Endothelial cell of umbilical vein (primary cell): ENCODE measurements at regions not wholly inside any gene's neighbourhood (a gene's known extent, or its start where the extent isn't known, plus 50 kb on each side); places are given as distances from the start of the nearest gene placed in this dataset.

Experiments
- BruUV-seq: library from RNA; stranded (reverse); fragments of 400-500 nt; replicated peaks from 2 replicates; lab custom pipeline; 2021; lab: Mats Ljungman, UMichigan
- CTCF ChIA-PET: fragments of 300-600, 350-600 bp; sonication (Branson Sonifier 250); formaldehyde crosslinking; loops from one replicate; lab custom pipeline; 2021; ENCODE audit warnings: antibody characterized with exemption, inconsistent platforms; lab: Charles Lee
- POLR2A ChIA-PET: fragments of 300-600, 350-600 bp; sonication (Branson Sonifier 250); formaldehyde crosslinking; loops from one replicate; lab custom pipeline; 2021; ENCODE audit warnings: antibody characterized with exemption, inconsistent platforms; lab: Charles Lee
- DNase-seq: peaks from one replicate; pipeline ENCODE4 v3.0.0-alpha.2; 2011; ENCODE audit warnings: low read depth, low spot score
- FAIRE-seq: peaks from 2 replicates; lab custom pipeline; 2011; peaks lifted over from hg19 to GRCh38; lab: Jason Lieb, UNC
- H2AFZ ChIP-seq: 2 replicates; pipeline ENCODE4 v1.6.0; 2012; ENCODE audit warnings: low read depth, low read length, control low read depth, inconsistent platforms
- H3K27ac ChIP-seq: 2 replicates; pipeline ENCODE4 v1.5.1; 2011; ENCODE audit warnings: low read depth, mild to moderate bottlenecking, control low read depth, low read length, moderate library complexity; ENCODE audit not compliant: insufficient read depth
- H3K27me3 ChIP-seq, 2 experiments: 2 replicates each; pipeline versions ENCODE4 v1.6.0 to v1.6.1; 2011; ENCODE audit warnings: low read length in 2 of 2, mixed read lengths in 1 of 2; ENCODE audit not compliant: control insufficient read depth in 2 of 2, insufficient read depth in 2 of 2
- H3K36me3 ChIP-seq, 2 experiments: 2 replicates in 1 of 2; 3 replicates in 1 of 2; pipeline ENCODE4 v1.5.1; 2011; ENCODE audit warnings: low read length in 2 of 2, mild to moderate bottlenecking in 1 of 2, moderate library complexity in 1 of 2; ENCODE audit not compliant: control insufficient read depth in 2 of 2, insufficient read depth in 2 of 2; ENCODE audit errors: extremely low read depth in 1 of 2
- H3K4me1 ChIP-seq: 3 replicates; pipeline ENCODE4 v1.5.1; 2011; ENCODE audit warnings: mild to moderate bottlenecking, low read length; ENCODE audit not compliant: control insufficient read depth, insufficient read depth; ENCODE audit errors: extremely low read depth
- H3K4me2 ChIP-seq: 2 replicates; pipeline ENCODE4 v1.6.1; 2011; ENCODE audit warnings: low read length, control low read depth, mixed read lengths; ENCODE audit not compliant: insufficient read depth
- H3K4me3 ChIP-seq, 3 experiments: fragments of 200-600 bp in 1 of 3; sonication (generic), shearing (Covaris generic) in 1 of 3; replicated peaks in 1 of 3; 2 replicates each; pipeline ENCODE4 v1.5.1; 2011 to 2016; ENCODE audit warnings: control low read depth in 3 of 3, low read length in 3 of 3, mild to moderate bottlenecking in 2 of 3, inconsistent platforms in 1 of 3, low read depth in 1 of 3, moderate library complexity in 1 of 3; ENCODE audit not compliant: insufficient read depth in 1 of 3
- H3K79me2 ChIP-seq: 2 replicates; pipeline ENCODE4 v1.6.0; 2012; ENCODE audit warnings: low read length, inconsistent platforms; ENCODE audit not compliant: control insufficient read depth, insufficient read depth
- H3K9ac ChIP-seq: replicated peaks from 2 replicates; pipeline ENCODE3; 2011; ENCODE audit warnings: low read length, control low read depth; ENCODE audit not compliant: insufficient read depth; ENCODE audit errors: extremely low read depth
- H3K9me1 ChIP-seq: replicated peaks from 3 replicates; pipeline ENCODE4 v1.6.0; 2011; ENCODE audit warnings: mild to moderate bottlenecking, low read length; ENCODE audit not compliant: control insufficient read depth, insufficient read depth; ENCODE audit errors: extremely low read depth
- H3K9me3 ChIP-seq: replicated peaks from 2 replicates; pipeline ENCODE4 v1.5.1; 2012; ENCODE audit warnings: low read length, inconsistent platforms; ENCODE audit not compliant: control insufficient read depth, insufficient read depth
- H4K20me1 ChIP-seq: replicated peaks from 2 replicates; pipeline ENCODE3; 2011; ENCODE audit warnings: mild to moderate bottlenecking, low read length; ENCODE audit not compliant: control insufficient read depth, insufficient read depth; ENCODE audit errors: extremely low read depth
- EZH2 ChIP-seq: IDR thresholded peaks from 2 replicates; pipeline ENCODE4 v1.6.1; 2012; ENCODE audit warnings: borderline replicate concordance, low read depth, mild to moderate bottlenecking, moderate library complexity, low read length, inconsistent platforms; ENCODE audit not compliant: severe bottlenecking
- FOS ChIP-seq: IDR thresholded peaks from 2 replicates; pipeline ENCODE4 v1.6.1; 2011; ENCODE audit warnings: mild to moderate bottlenecking, low read length, moderate library complexity, borderline replicate concordance; ENCODE audit not compliant: insufficient read depth
- JUN ChIP-seq: IDR thresholded peaks from 2 replicates; pipeline ENCODE4 v1.6.1; 2011; ENCODE audit warnings: borderline replicate concordance, low read depth; ENCODE audit not compliant: insufficient read length, insufficient read depth
- dilution Hi-C: fragments of 300-500 bp; cut with MboI; formaldehyde crosslinking; loops from one replicate; pipeline ENCODE4 v1.15.0; 2019; ENCODE audit warnings: low sequenced_read_pairs; ENCODE audit not compliant: extremely low pct_ligation_motif_present
- intact Hi-C: fragments of 100-400 bp; cut with micrococcal nuclease; formaldehyde crosslinking; loops from one replicate; pipeline ENCODE4 v1.10.0; 2022
- TF ChIP-seq, protein P1 (sequence below): IDR thresholded peaks from 2 replicates; pipeline ENCODE4 v1.6.1; 2011; ENCODE audit not compliant: insufficient read depth, insufficient read length
- TF ChIP-seq, protein P2 (sequence below), 2 donors: IDR thresholded peaks; 1 replicate in 1 of 2; 2 replicates in 1 of 2; pipeline ENCODE4 v1.5.1; 2011; ENCODE audit warnings: low read length in 2 of 2, mild to moderate bottlenecking in 2 of 2, moderate library complexity in 2 of 2, control low read depth in 1 of 2, inconsistent platforms in 1 of 2, low read depth in 1 of 2; ENCODE audit not compliant: insufficient read depth in 1 of 2; ENCODE audit errors: extremely low read depth in 1 of 2

DNA sequence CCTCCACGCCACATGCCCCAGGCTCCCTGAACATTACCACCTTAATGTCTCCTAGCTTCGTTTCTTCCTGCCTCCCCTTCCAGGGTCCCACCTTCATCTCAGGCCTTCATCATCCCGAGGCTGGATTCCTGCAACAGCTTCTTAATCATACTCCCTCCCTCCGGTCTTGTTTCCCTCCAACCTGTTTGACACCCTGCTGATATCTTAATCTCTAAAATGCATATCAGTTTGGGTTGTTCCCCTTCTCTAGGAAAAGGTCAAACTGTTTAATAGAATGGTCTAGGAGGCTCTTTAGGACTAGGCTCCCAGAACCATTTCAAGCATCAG, 125.5 kb upstream of the ARHGAP5 start:
- FAIRE-seq (no peak), DNase-seq (no peak)
- Histone ChIP-seq H3K9me1 (no peaks in the 10 kb centered on the region), H3K9me3 (no peaks in the 10 kb centered on the region), H4K20me1 (no peaks in the 10 kb centered on the region), H3K27me3 (peaks cover 0 to 1% of the 10 kb centered on the region in 2 experiments), H3K36me3 (no peaks in the 10 kb centered on the region), H3K27ac (no peak overlapping the region), H3K79me2 (no peaks in the 10 kb centered on the region), H2AFZ (no peak overlapping the region), H3K9ac (no peak overlapping the region), H3K4me1 (peaks cover 4% of the 10 kb centered on the region), H3K4me3 (no peak overlapping the region), H3K4me2 (no peak overlapping the region)
- dilution Hi-C loops = no loop called here
- POLR2A ChIA-PET = no interaction called here
- TF ChIP-seq FOS (no peak), EZH2 (no peak), JUN (no peak)
- CTCF ChIA-PET = interaction anchor here (0.8 to 1.4 kb wide), 2 partner anchors 25 to 72 kb away, joined by 3 to 5 read pairs; no protein-coding TSS in a partner anchor
- BruUV-seq = no TSS peak
- intact Hi-C loops = no loop called here

DNA sequence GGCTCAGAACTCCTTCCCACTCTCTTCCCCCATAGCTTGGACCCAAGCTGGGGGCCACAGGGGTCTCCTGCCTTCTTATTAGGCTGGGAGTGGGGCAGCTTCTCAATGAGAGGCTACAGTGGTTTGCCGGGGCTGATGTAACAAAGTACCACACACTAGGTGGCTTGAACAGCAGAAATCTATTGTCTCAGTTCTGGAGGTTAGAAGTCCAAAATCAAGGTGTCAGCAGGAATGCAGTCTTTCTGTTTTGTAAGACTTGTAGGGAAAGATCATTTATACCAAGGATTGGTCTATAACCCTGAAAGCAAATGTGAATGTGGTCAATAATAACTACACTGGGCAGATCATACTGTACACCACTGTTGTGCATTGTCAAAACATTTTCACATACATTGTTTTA, 124.5 kb upstream of the ARHGAP5 start:
- intact Hi-C loops = no loop called here
- H3K4me1 ChIP-seq = peaks cover 4% of the 10 kb centered on the region
- H3K79me2 ChIP-seq = no peaks in the 10 kb centered on the region
- no peaks in the 10 kb centered on the region for H3K9me3 ChIP-seq
- no peaks in the 10 kb centered on the region for H3K36me3 ChIP-seq
- no peak overlapping the region for H2AFZ ChIP-seq
- no peak overlapping the region for H3K27ac ChIP-seq
- no peak overlapping the region for H3K4me2 ChIP-seq
- dilution Hi-C loops = no loop called here
- no peaks in the 10 kb centered on the region for H4K20me1 ChIP-seq
- no peak overlapping the region for H3K9ac ChIP-seq
- H3K4me3 ChIP-seq = no peak overlapping the region
- no TSS peak for BruUV-seq
- FAIRE-seq = no peak
- CTCF ChIA-PET = no interaction called here
- DNase-seq = no peak
- TF ChIP-seq, protein P1, sequence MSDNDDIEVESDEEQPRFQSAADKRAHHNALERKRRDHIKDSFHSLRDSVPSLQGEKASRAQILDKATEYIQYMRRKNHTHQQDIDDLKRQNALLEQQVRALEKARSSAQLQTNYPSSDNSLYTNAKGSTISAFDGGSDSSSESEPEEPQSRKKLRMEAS = no peak
- TF ChIP-seq, protein P2, sequence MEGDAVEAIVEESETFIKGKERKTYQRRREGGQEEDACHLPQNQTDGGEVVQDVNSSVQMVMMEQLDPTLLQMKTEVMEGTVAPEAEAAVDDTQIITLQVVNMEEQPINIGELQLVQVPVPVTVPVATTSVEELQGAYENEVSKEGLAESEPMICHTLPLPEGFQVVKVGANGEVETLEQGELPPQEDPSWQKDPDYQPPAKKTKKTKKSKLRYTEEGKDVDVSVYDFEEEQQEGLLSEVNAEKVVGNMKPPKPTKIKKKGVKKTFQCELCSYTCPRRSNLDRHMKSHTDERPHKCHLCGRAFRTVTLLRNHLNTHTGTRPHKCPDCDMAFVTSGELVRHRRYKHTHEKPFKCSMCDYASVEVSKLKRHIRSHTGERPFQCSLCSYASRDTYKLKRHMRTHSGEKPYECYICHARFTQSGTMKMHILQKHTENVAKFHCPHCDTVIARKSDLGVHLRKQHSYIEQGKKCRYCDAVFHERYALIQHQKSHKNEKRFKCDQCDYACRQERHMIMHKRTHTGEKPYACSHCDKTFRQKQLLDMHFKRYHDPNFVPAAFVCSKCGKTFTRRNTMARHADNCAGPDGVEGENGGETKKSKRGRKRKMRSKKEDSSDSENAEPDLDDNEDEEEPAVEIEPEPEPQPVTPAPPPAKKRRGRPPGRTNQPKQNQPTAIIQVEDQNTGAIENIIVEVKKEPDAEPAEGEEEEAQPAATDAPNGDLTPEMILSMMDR (IDR thresholded peaks at IDR 0.05; ENCODE audit: extremely low read depth in 1 of 2, insufficient read depth in 1 of 2, low read depth in 1 of 2, low read length in 2 of 2) = no peak
- no peaks in the 10 kb centered on the region for H3K9me1 ChIP-seq
- H3K27me3 ChIP-seq = peaks cover 0 to 1% of the 10 kb centered on the region in 2 experiments
- POLR2A ChIA-PET = no interaction called here
